ENCODE measurements at regions not wholly inside any gene's neighbourhood (a gene's known extent, or its start where the extent isn't known, plus 50 kb on each side); places are given as distances from the start of the nearest gene placed in this dataset.

GRCh38 chr7:94223375-94224084 is 171.2 kb upstream of the COL1A2 start:
- H3K27ac ChIP-seq = no peak overlapping the region
- no peaks in the 10 kb centered on the region for H3K27me3 ChIP-seq
- H3K36me3 ChIP-seq = no peaks in the 10 kb centered on the region
- H3K4me1 ChIP-seq (ENCODE audit: control insufficient read depth in 1 of 2, insufficient read depth in 1 of 2, low read depth in 1 of 2, low read length in 1 of 2) = no peaks in the 10 kb centered on the region
- no peak overlapping the region for H3K4me3 ChIP-seq (ENCODE audit: low read depth in 1 of 2, low read length in 1 of 2)
- no peaks in the 10 kb centered on the region for H3K9me3 ChIP-seq
- no peak for TF ChIP-seq CTCF (IDR thresholded peaks at IDR 0.05)

GRCh38 chr7:94228223-94228622 is 166.5 kb upstream of the COL1A2 start:
- no peaks in the 10 kb centered on the region for H3K36me3 ChIP-seq

GRCh38 chr7:94228678-94229077 is 166.0 kb upstream of the COL1A2 start:
- H3K27ac ChIP-seq = no peak overlapping the region
- no peaks in the 10 kb centered on the region for H3K27me3 ChIP-seq
- no peak for TF ChIP-seq CTCF (IDR thresholded peaks at IDR 0.05)
- no peaks in the 10 kb centered on the region for H3K36me3 ChIP-seq
- no peak overlapping the region for H3K4me3 ChIP-seq (ENCODE audit: low read depth in 1 of 2, low read length in 1 of 2)
- no peaks in the 10 kb centered on the region for H3K9me3 ChIP-seq
- no peaks in the 10 kb centered on the region for H3K4me1 ChIP-seq (ENCODE audit: control insufficient read depth in 1 of 2, insufficient read depth in 1 of 2, low read depth in 1 of 2, low read length in 1 of 2)

More at GRCh38 chr7:94228223-94228622, 166.5 kb upstream of the COL1A2 start:
- no peak for TF ChIP-seq CTCF (IDR thresholded peaks at IDR 0.05)
- no peaks in the 10 kb centered on the region for H3K9me3 ChIP-seq
- H3K4me1 ChIP-seq (ENCODE audit: control insufficient read depth in 1 of 2, insufficient read depth in 1 of 2, low read depth in 1 of 2, low read length in 1 of 2) = no peaks in the 10 kb centered on the region
- no peak overlapping the region for H3K4me3 ChIP-seq (ENCODE audit: low read depth in 1 of 2, low read length in 1 of 2)
- no peaks in the 10 kb centered on the region for H3K27me3 ChIP-seq
- no peak overlapping the region for H3K27ac ChIP-seq

- Histone ChIP-seq H3K9me3 (no peaks in the 10 kb centered on the region), H3K4me1 (ENCODE audit: control insufficient read depth in 1 of 2, insufficient read depth in 1 of 2, low read depth in 1 of 2, low read length in 1 of 2) (no peaks in the 10 kb centered on the region), H3K27me3 (no peaks in the 10 kb centered on the region), H3K4me3 (ENCODE audit: low read depth in 1 of 2, low read length in 1 of 2) (no peak overlapping the region), H3K36me3 (no peaks in the 10 kb centered on the region), H3K27ac (no peak overlapping the region)
- TF ChIP-seq CTCF (IDR thresholded peaks at IDR 0.05) = no peak
Observed at GRCh38 chr7:94231305-94231704, 163.4 kb upstream of the COL1A2 start.

GRCh38 chr7:94236960-94237359 is 157.7 kb upstream of the COL1A2 start:
- Histone ChIP-seq H3K9me3 (no peaks in the 10 kb centered on the region), H3K27ac (no peak overlapping the region), H3K27me3 (no peaks in the 10 kb centered on the region)

More at GRCh38 chr7:94236960-94237359, 157.7 kb upstream of the COL1A2 start:
- peaks cover 5 to 8% of the 10 kb centered on the region in 2 experiments for H3K4me1 ChIP-seq (ENCODE audit: control insufficient read depth in 1 of 2, insufficient read depth in 1 of 2, low read depth in 1 of 2, low read length in 1 of 2)
- no peak overlapping the region for H3K4me3 ChIP-seq (ENCODE audit: low read depth in 1 of 2, low read length in 1 of 2)
- TF ChIP-seq CTCF (IDR thresholded peaks at IDR 0.05) = no peak
- H3K36me3 ChIP-seq = no peaks in the 10 kb centered on the region

All from neutrophil (primary cell).